ENCODE measurements at regions not wholly inside any gene's neighbourhood (a gene's known extent, or its start where the extent isn't known, plus 50 kb on each side); places are given as distances from the start of the nearest gene placed in this dataset.

DNA sequence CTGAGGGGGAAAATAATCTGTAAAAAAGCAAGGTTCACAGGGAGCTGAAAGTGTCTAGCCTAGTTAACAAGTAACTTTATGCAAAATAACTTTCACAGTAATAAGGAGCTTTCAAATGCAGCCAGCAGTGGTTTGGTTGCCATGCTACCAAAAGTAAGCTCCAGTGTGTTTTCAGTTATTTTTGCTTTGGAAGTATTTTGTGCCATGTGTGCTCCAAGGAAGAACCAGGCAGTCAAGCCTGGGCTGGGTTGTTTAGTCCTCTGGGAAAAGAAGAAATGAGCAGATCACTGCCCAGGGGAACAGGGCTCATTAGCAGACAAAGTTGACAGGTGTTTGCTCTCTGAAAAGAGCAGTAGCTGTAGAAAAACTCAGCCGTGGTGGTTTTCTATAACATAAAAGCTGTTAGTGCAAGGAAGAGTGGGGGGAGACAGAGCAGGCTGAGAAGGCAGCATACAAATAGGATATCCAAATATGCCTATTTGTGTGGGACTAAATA is 92.8 kb upstream of the TMTC2 start:
- TF ChIP-seq CTCF (conservative IDR thresholded peaks at IDR 0.05) (no peak), EZH2 (IDR thresholded peaks at IDR 0.05; ENCODE audit: low read depth) (no peak)

All from PC-9 (cell line).